Left kidney (tissue), 1 donor: ENCODE measurements at regions not wholly inside any gene's neighbourhood (a gene's known extent, or its start where the extent isn't known, plus 50 kb on each side); places are given as distances from the start of the nearest gene placed in this dataset.
"Not testable (repeated sequence)": the region's sequence is repeated elsewhere in the genome, so short reads cannot be mapped to it uniquely, and the experiment has no call there.

Source experiments
- DNase-seq: peaks from one replicate; pipeline ENCODE4 v3.0.0-alpha.2; 2013

DNA sequence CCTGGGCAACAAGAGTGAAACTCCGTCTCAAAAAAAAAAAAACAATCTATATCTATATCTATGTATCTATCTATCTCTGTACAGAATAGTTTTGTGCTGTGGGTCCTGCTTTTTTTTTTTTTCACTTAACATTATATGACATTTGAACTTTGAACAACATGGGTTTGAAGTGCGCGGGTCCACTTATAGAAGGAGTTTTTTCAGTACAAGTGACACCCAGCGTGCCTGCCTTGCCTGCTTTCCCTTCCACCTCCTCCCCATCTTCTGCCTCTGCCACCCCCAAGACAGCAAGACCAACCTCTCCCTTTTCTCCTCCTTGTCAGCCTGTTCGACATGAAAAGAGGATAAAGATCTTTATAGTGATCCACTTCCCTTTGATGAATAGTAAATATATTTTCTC, 102.2 kb upstream of the KCNG1 start:
- no peak for DNase-seq

GRCh38 chr20:51123887-51124286, 101.0 kb upstream of the KCNG1 start:
- DNase-seq, result not testable (repeated sequence)

GRCh38 chr20:51122931-51123658, 100.2 kb upstream of the KCNG1 start:
- no peak for DNase-seq

DNA sequence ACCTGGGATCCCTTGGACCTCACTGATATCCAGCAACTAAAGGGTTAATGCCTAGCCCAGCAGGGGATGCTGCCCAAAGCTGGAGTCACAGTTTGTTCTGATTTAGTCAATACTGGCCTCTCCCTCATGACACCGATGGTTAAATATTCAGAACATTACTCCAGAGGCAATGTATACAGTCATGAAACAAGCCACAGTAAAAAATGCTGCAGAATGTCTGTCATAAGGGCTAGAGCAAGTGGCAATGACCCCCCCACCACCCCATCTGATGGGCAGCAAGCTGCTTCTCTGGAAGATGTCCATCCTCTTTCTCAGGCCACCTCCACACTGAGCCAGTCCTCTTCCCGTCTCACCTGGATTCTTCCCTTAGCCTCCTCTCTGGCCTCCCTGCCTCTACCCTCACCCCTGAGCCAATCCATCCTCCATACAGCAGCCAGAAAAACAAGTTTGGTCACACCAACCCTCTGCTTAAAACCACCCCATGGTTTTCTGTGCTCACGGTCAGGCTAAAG, 99.0 kb upstream of the KCNG1 start:
- no peak for DNase-seq

DNA sequence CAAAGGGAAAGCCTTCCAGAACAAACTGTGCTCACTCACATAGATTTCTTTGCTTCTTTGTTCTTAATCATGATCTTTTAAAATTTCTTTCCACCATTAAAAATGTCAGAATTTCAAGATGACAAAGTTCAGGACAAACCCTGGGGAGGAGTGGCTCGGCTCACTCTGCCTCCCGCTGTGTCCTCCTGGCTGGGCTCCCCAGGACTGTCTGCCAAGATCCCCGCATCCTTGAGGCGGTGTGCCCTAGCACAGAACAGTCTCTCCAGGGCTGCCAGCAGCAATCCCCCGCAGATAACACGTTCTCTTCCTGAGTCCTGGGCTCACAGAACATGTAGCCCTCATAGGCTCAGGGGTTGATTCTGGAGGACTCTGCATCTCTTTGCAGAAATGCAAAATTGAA, 98.4 kb upstream of the KCNG1 start:
- DNase-seq, result no peak

- DNase-seq, result no peak
These were observed 98.0 kb upstream of the KCNG1 start for GRCh38 chr20:51120868-51121267.

DNA sequence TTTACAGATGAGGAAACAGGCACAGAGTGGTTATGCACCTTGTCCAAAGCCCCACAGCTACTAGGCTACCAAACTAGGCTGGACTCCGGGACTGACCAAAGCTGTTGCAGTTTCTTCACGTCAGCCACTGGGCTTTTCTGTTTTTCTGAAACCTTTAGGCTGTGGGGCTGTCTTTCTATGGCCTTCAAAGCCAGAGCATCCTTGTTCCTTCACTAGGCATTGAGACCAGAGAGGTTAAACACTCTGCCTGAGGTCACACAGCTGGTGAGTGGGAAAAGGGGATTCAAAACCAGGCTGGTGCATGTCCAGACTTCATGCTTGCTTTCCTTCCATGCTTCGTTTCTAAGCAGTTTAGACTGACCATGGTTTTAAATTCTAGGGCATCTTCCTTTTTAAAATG, 97.5 kb upstream of the KCNG1 start:
- DNase-seq, result no peak

GRCh38 chr20:51119914-51120313, 97.0 kb upstream of the KCNG1 start:
- DNase-seq, result no peak

DNA sequence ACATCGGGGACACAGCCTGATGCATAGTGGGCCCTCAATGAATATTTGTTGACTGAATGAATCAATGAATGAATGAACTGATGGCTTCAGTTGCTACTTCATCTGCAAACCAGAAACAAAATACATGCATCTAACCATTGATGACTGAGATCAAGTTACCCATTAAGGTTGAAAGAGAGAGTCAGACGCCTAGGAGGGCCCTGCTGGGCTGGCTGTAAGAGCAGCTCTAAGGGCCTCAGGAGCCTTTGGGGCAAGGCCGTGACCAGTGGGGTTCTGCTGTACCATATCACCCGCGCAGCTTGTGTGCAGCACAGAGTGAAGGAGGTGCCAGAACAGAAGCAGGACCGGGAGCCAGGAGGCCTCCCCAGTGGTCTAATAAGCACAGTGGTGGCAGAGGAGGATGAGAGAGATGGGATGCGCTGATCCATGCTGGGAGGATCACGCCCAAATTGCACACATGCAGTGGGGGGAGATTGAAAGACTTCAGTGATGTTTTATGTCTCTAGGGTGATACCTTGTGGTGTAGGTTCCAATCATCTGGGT, 96.1 kb upstream of the KCNG1 start:
- no peak for DNase-seq

DNA sequence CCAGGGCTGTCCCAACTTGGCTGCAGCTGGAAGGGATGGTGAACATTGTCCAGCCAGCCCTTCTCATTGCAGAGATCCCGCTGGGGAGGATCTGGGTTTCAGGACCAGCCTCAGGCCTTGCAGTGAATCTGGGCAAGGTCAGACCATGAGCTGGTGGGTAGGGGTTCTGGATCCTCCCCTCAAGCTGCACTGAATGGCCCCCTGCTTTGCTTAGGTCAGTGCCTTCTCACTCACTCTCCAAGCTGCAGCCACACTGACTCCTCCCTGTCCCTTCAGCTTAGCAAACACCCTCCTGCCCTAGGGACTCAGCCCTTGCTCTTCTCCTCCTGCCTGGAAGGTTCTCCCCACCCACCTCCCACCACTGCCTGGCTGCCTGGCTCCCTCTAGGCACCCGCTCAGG, 95.3 kb upstream of the KCNG1 start:
- DNase-seq, result no peak

GRCh38 chr20:51116765-51117686, 94.1 kb upstream of the KCNG1 start:
- no peak for DNase-seq

- no peak for DNase-seq
These were observed 88.4 kb upstream of the KCNG1 start for GRCh38 chr20:51111290-51111689.

DNA sequence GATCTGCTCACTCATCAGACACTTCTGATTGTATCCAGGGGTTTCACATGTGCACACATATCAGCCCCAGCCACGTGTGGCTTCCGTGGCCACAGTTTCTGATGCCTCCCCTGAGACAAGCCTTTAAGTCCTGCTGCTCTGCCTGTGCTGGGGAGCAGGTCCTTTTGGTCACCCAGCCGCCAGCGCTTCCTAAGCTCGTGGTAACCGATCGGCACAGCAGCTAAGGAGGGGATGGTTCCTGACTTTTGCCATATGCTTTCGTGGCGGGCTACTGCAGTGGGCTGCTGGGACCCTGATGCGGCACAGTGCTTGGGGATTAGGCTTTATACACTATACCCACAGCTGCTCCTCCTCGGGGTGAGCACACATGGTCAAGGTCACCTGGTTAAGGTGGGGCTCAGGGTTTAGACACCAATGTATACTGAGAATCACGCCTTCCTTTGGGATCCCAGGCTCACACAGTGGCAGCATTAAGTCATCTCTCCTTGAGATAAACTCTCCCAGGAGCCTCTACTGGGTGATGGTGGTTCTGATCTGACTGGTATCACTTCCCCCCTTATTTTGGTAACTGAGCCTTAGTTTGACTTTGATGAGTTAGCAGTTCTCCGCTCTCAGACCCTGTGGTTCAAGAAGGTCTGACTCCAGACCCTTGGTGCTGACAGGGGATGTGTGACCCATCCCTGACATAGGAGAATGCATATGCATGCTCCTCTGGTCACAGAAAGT, 85.9 kb upstream of the KCNG1 start:
- no peak for DNase-seq

DNA sequence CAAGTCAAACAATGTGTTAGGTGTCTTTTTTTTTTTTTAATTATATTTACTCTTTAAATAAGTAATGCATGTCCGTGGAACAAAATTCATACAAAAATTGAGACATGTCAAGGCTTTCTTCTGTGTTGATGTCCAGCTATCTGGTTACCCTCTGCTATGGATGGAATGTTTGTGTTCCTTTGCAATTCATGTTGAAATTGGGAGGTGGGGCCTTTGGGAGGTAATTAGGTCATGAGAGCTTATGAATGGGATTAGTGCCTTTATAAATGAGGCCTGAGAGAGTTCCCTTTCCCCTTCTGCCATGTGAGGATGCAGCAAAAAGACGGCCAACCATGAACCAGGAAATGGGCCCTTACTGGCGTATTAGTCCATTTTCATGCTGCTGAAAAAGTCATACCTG, 83.1 kb upstream of the KCNG1 start:
- no peak for DNase-seq

DNA sequence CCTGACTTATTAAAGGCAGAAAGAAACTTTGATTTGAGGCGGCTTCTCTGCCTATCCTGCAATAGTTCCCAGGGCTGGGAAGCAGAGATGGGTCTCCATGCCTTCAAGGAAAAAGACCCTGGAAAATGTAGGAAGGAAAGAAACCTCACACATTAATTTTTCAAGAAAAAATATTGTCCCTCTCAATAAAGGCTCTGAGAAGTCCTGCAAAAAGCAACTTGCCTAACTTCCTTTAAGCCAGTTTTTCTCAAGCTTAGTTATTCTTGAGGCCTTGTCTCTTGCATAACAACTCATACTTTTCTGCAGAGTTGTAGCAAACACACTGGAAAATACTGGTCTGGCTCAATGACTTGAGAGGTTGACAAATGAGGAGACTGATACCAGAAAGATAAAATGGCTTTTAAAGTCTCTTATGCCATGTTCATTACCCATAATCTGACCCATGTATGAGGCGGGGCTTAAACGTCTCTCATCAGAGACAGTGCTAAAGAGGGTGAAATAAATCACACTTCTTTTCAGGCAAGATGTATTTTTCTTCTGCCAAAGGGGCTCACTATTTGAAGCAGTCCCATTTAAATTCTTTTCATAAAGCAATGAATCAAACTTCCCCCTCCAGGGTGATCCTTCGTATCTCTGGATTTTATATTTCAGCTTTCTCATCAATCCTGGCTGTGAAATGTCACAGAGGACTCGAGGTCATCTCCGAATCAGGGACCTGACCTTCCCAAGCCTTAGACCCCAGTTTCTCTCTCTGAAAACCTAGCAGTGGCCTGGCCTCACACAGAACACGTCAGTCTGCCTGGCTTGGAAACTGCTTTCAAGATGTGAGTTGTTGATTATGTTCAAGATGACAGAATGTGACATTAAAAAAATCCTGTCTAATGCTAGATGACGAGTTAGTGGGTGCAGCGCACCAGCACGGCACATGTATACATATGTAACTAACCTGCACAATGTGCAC, 82.3 kb upstream of the KCNG1 start:
- DNase-seq, result no peak

- no peak for DNase-seq
These were observed 77.7 kb upstream of the KCNG1 start for GRCh38 chr20:51100617-51101016.

DNA sequence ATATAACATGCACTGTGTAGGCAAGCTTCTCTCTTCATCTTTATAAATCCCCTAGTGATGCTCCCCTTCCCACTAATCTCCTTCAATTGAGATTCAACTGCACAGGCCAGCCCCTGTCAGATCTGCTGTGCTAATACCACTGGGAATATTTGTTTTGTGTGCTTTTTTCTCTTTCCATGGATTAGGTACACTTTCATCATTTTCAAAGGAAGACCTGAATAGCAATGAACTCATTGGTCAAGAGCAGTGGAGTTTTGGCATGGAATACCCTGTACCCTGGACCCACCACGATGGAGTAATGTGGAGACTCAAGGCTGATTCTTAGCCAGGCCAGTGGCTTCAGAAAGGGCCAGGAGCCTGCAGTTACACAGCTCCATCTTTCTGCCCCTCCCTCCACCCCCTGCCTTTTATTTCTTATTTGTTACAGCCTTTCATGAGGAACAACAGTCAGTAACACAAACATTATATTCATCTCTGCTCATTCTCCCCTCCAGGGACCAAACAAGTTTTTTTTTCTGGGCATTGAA, 75.4 kb upstream of the KCNG1 start:
- DNase-seq, result no peak

DNA sequence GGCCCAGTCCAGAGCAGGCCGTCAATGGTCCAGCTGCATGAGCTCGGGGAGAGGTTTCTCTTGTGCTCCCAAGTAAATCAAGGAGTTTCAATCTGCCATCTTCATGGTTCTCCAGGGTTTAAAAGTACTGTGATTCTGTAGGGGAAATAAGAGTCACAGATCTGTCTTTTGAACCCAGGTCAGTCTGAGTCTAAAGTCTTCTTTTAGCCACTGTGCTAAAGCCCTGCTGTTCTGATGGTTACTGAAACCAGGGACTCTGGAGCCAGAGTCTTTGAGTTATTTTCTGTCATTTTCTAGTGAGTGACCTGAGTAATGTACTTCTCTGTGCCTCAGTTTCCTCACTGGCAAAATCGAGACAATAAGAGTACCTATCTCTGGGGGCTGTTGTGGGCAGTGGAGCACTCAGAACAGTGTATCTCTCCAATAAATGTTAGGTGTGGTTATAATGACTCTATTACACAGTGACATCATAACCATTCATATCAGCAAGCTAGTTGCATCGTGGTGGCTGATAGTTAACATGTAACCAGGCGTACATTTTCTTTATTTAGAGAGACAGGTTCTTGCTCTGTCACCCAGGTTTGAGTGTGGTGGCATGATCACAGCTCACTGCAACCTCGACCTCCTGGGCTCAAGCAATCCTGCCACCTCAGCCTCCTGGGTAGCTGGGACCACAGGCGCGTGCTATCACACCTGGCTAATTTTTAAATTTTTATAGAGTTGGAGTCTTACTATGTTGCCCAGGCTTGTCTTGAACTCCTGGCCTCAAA, 74.6 kb upstream of the KCNG1 start:
- DNase-seq, result no peak

- DNase-seq, result no peak
These were observed 73.8 kb upstream of the KCNG1 start for GRCh38 chr20:51096582-51097267.
